Cardiac muscle cell (in vitro differentiated cells and primary cell): ENCODE measurements at regions not wholly inside any gene's neighbourhood (a gene's known extent, or its start where the extent isn't known, plus 50 kb on each side); places are given as distances from the start of the nearest gene placed in this dataset.

Source experiments
- DNase-seq, 2 donors: peaks; one replicate each; pipeline versions ENCODE4 v3.0.0 to v3.0.0-alpha.2; 2010 to 2017; ENCODE audit warnings: low read depth in 1 of 2, low spot score in 1 of 2
- H3K27ac ChIP-seq: fragments of 200-600 bp; sonication (generic); 2 replicates; pipeline ENCODE4 v1.5.1; 2016
- H3K27me3 ChIP-seq: fragments of 200-600 bp; sonication (generic); 2 replicates; pipeline ENCODE4 v1.6.0; 2016; ENCODE audit warnings: control low read depth
- H3K36me3 ChIP-seq: fragments of 200-600 bp; sonication (generic); 2 replicates; pipeline ENCODE4 v1.5.1; 2016; ENCODE audit warnings: control low read depth
- H3K4me1 ChIP-seq: fragments of 200-600 bp; sonication (generic); 2 replicates; pipeline ENCODE4 v1.8.1; 2017; ENCODE audit warnings: low read depth, mild to moderate bottlenecking, mixed run types
- H3K4me3 ChIP-seq: fragments of 200-600 bp; sonication (generic); 2 replicates; pipeline ENCODE4 v1.5.1; 2016; ENCODE audit warnings: mild to moderate bottlenecking
- H3K9me3 ChIP-seq: fragments of 200-600 bp; sonication (generic); 2 replicates; pipeline ENCODE4 v1.5.1; 2017; ENCODE audit warnings: low read depth, mild to moderate bottlenecking, control low read depth
- CTCF ChIP-seq: IDR thresholded peaks from 2 replicates; pipeline ENCODE4 v1.5.1; 2012; ENCODE audit warnings: low read depth, mild to moderate bottlenecking, low read length

GRCh38 chr13:44819772-44820171 is 169.5 kb downstream of the NUFIP1 start:
- no peaks in the 10 kb centered on the region for H3K4me1 ChIP-seq
- H3K4me3 ChIP-seq = no peak overlapping the region
- H3K36me3 ChIP-seq = no peaks in the 10 kb centered on the region
- no peak for TF ChIP-seq CTCF
- no peaks in the 10 kb centered on the region for H3K9me3 ChIP-seq
- no peak overlapping the region for H3K27ac ChIP-seq
- no peak for DNase-seq
- no peaks in the 10 kb centered on the region for H3K27me3 ChIP-seq

DNA sequence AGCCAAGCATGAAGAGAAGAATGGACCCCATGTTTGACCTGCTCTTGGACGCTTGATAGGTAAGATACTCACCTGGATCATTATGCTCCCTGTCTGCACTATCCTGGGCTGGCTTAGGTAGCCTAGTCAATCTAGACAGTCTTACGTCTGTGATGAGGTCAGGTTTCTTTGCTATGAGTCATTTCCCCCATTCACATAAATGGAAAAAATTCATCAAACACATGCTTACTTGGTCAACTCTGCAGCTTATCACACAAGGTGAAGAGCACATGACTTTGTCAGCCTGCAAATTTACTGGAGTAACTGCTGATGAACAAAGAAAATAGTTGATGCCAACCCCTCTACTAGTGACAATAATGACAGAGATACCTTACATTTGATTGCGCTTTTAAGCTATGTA is 170.0 kb downstream of the NUFIP1 start:
- no peak overlapping the region for H3K4me3 ChIP-seq
- DNase-seq = peak in 1 of 2 donors; percentile 73
- no peaks in the 10 kb centered on the region for H3K9me3 ChIP-seq
- H3K4me1 ChIP-seq = no peaks in the 10 kb centered on the region
- no peak overlapping the region for H3K27ac ChIP-seq
- no peaks in the 10 kb centered on the region for H3K27me3 ChIP-seq
- no peak for TF ChIP-seq CTCF
- no peaks in the 10 kb centered on the region for H3K36me3 ChIP-seq

GRCh38 chr13:44818428-44818827 is 170.8 kb downstream of the NUFIP1 start:
- no peak overlapping the region for H3K27ac ChIP-seq
- no peak overlapping the region for H3K4me3 ChIP-seq
- H3K27me3 ChIP-seq = no peaks in the 10 kb centered on the region
- TF ChIP-seq CTCF = peak; percentile 21
- DNase-seq = peak; percentile 20 to 54
- no peaks in the 10 kb centered on the region for H3K36me3 ChIP-seq
- no peaks in the 10 kb centered on the region for H3K4me1 ChIP-seq
- H3K9me3 ChIP-seq = no peaks in the 10 kb centered on the region

DNA sequence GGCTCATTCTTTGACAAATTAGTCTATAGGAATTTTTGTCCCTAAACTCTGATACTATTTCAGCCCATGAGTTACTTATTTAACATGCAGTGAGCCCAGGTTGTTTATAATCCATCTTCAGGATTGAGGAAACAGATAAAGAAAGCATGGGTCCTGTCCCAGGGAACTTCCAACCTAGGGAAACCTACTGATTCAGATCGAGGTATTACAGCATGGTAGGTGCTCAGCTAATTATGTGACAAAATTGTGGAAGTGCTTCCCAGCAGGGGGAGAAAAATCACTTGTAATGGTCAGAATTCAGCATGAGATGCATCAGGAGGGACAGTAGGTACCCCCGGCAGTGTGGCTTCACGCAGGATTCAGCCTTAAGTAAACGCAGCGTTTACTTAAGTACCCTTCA is 171.3 kb downstream of the NUFIP1 start:
- Histone ChIP-seq H3K4me3 (no peak overlapping the region), H3K4me1 (no peaks in the 10 kb centered on the region), H3K27me3 (no peaks in the 10 kb centered on the region), H3K36me3 (no peaks in the 10 kb centered on the region), H3K9me3 (no peaks in the 10 kb centered on the region), H3K27ac (no peak overlapping the region)
- no peak for DNase-seq
- no peak for TF ChIP-seq CTCF

DNA sequence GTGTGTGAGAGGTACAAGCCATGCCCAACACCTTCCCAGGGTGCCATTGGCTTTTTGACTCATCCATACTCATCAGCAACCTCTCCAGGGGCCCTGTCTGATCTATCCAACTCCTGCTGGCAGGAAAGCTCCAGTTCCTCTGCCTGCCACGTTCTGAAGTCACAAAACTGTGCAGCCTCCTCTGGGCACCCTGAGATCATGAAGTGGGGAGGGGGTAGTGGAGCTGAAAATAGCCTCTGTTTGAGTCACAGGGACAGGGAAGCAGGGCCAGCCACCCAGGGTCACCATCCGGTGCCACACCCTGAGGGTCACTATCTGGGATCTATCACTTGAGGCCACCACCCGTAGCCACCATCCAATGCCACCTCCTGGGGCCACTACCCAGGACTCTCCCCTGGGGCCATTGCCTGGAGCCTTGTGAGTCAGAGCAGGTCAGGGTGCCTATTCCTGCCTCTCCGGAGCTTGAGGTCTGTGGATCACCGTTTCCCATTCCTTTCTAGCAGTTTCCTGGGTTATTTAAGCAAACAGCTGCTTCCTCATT is 172.1 kb downstream of the NUFIP1 start:
- no peaks in the 10 kb centered on the region for H3K9me3 ChIP-seq
- no peaks in the 10 kb centered on the region for H3K27me3 ChIP-seq
- no peaks in the 10 kb centered on the region for H3K4me1 ChIP-seq
- no peaks in the 10 kb centered on the region for H3K36me3 ChIP-seq
- H3K4me3 ChIP-seq = no peak overlapping the region
- no peak overlapping the region for H3K27ac ChIP-seq
- DNase-seq = peak in 1 of 2 donors; percentile 20
- TF ChIP-seq CTCF = no peak

DNA sequence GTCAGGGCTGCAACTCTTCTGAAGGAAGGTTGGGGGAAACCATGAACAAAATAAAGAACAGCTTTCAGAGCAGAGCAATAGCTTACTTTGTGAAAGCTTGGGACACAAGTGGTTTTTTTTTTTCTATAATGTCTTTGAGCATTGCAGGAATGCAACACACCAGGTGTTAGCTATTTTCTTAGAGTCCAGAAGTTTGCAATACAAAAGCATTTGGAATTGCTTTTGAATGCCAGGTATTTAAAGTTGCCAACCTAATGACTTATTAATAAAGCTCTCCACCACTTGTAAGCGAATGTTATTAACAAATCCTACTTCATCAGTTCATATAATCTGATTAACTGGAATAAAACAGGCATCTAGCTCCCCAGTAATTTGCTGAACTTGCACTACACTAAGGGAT is 172.6 kb downstream of the NUFIP1 start:
- H3K9me3 ChIP-seq = no peaks in the 10 kb centered on the region
- no peak overlapping the region for H3K4me3 ChIP-seq
- no peak for TF ChIP-seq CTCF
- H3K36me3 ChIP-seq = no peaks in the 10 kb centered on the region
- no peak overlapping the region for H3K27ac ChIP-seq
- no peaks in the 10 kb centered on the region for H3K4me1 ChIP-seq
- H3K27me3 ChIP-seq = no peaks in the 10 kb centered on the region
- no peak for DNase-seq
